KMS-11 (cell line): ENCODE measurements at regions not wholly inside any gene's neighbourhood (a gene's known extent, or its start where the extent isn't known, plus 50 kb on each side); places are given as distances from the start of the nearest gene placed in this dataset.

Experiments used
- H2AFZ ChIP-seq: fragments of 200-600 bp; sonication (generic); 2 replicates; pipeline ENCODE4 v1.6.1; 2016; ENCODE audit warnings: antibody characterized with exemption, mixed run types, low read depth
- H3K27ac ChIP-seq: fragments of 200-600 bp; sonication (generic); 2 replicates; pipeline ENCODE4 v1.6.1; 2016; ENCODE audit warnings: mild to moderate bottlenecking, mixed run types
- H3K27me3 ChIP-seq: fragments of 200-600 bp; sonication (generic); 2 replicates; pipeline ENCODE4 v1.6.1; 2017; ENCODE audit warnings: mild to moderate bottlenecking, low read depth, mixed run types, moderate library complexity; ENCODE audit not compliant: insufficient read depth
- H3K36me3 ChIP-seq: fragments of 200-600 bp; sonication (generic); 2 replicates; pipeline ENCODE4 v1.6.1; 2017; ENCODE audit warnings: mild to moderate bottlenecking, mixed run types; ENCODE audit not compliant: insufficient read depth
- H3K4me1 ChIP-seq: fragments of 200-600 bp; sonication (generic); 2 replicates; pipeline ENCODE4 v1.6.1; 2016; ENCODE audit warnings: mild to moderate bottlenecking, low read depth, mixed run types; ENCODE audit not compliant: poor library complexity, severe bottlenecking
- H3K4me2 ChIP-seq: fragments of 200-600 bp; sonication (generic); 2 replicates; pipeline ENCODE4 v1.7.0; 2016; ENCODE audit warnings: mild to moderate bottlenecking, mixed run types
- H3K4me3 ChIP-seq: fragments of 200-600 bp; sonication (generic); IDR thresholded peaks from 2 replicates; pipeline ENCODE4 v1.6.1; 2017; ENCODE audit warnings: low read depth, low read length, mixed read lengths; ENCODE audit not compliant: insufficient read depth
- H3K79me2 ChIP-seq: fragments of 200-600 bp; sonication (generic); 2 replicates; pipeline ENCODE4 v1.6.1; 2016; ENCODE audit warnings: low read depth, mixed run types; ENCODE audit not compliant: insufficient read depth
- H3K9ac ChIP-seq: fragments of 200-600 bp; sonication (generic); 2 replicates; pipeline ENCODE4 v1.6.1; 2016; ENCODE audit warnings: mild to moderate bottlenecking, mixed run types
- H4K20me1 ChIP-seq: fragments of 200-600 bp; sonication (generic); 2 replicates; pipeline ENCODE4 v1.6.1; 2016; ENCODE audit warnings: mild to moderate bottlenecking, mixed run types; ENCODE audit not compliant: insufficient read depth
- TF ChIP-seq, protein P1 (sequence below): fragments of 200-600 bp; sonication (generic); conservative IDR thresholded peaks from 2 replicates; pipeline ENCODE4 v1.6.1; 2017; ENCODE audit warnings: low read depth, mild to moderate bottlenecking, antibody characterized with exemption, low read length, moderate library complexity, mixed read lengths

DNA sequence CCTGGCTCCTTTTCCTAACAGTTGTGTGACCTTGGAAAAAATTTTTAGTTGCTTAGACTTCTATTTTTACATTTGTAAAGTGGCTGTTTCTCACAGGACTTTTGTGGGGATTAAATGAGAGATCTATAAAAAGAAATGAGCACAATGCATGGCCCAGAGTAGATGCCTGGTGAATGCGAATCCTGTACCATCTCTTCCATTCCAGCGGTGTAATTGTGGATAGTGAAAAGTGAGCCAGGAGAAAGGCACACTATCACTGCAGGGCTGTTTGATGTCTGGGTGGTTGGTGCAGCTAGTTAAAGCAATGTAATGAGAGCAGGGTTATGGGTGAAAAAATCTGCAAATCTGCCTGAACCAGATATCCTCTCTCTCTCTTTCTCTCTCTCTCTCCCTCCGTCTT lies 347.5 kb upstream of the CITED2 start:
- Histone ChIP-seq H3K4me1 (no peaks in the 10 kb centered on the region), H2AFZ (no peak overlapping the region), H4K20me1 (no peaks in the 10 kb centered on the region), H3K36me3 (no peaks in the 10 kb centered on the region), H3K27ac (no peak overlapping the region), H3K9ac (no peak overlapping the region), H3K27me3 (no peaks in the 10 kb centered on the region), H3K4me2 (no peak overlapping the region), H3K4me3 (no peak overlapping the region), H3K79me2 (no peaks in the 10 kb centered on the region)
- TF ChIP-seq, protein P1, sequence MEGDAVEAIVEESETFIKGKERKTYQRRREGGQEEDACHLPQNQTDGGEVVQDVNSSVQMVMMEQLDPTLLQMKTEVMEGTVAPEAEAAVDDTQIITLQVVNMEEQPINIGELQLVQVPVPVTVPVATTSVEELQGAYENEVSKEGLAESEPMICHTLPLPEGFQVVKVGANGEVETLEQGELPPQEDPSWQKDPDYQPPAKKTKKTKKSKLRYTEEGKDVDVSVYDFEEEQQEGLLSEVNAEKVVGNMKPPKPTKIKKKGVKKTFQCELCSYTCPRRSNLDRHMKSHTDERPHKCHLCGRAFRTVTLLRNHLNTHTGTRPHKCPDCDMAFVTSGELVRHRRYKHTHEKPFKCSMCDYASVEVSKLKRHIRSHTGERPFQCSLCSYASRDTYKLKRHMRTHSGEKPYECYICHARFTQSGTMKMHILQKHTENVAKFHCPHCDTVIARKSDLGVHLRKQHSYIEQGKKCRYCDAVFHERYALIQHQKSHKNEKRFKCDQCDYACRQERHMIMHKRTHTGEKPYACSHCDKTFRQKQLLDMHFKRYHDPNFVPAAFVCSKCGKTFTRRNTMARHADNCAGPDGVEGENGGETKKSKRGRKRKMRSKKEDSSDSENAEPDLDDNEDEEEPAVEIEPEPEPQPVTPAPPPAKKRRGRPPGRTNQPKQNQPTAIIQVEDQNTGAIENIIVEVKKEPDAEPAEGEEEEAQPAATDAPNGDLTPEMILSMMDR = no peak

GRCh38 chr6:139713900-139714506 lies 339.6 kb upstream of the CITED2 start:
- Histone ChIP-seq H3K79me2 (no peaks in the 10 kb centered on the region), H3K9ac (no peak overlapping the region), H3K4me1 (peaks cover 9% of the 10 kb centered on the region), H3K27ac (no peak overlapping the region), H3K4me3 (no peak overlapping the region), H3K4me2 (no peak overlapping the region), H2AFZ (no peak overlapping the region), H3K36me3 (no peaks in the 10 kb centered on the region), H3K27me3 (no peaks in the 10 kb centered on the region), H4K20me1 (no peaks in the 10 kb centered on the region)
- TF ChIP-seq, protein P1 = no peak

- Histone ChIP-seq H3K9ac (no peak overlapping the region), H3K27me3 (no peaks in the 10 kb centered on the region), H3K4me3 (no peak overlapping the region), H3K4me2 (no peak overlapping the region), H4K20me1 (no peaks in the 10 kb centered on the region), H3K27ac (no peak overlapping the region), H3K4me1 (peaks cover 9% of the 10 kb centered on the region), H3K79me2 (no peaks in the 10 kb centered on the region), H3K36me3 (no peaks in the 10 kb centered on the region), H2AFZ (no peak overlapping the region)
- TF ChIP-seq, protein P1 = no peak
Observed at GRCh38 chr6:139713424-139713823, 339.0 kb upstream of the CITED2 start.

DNA sequence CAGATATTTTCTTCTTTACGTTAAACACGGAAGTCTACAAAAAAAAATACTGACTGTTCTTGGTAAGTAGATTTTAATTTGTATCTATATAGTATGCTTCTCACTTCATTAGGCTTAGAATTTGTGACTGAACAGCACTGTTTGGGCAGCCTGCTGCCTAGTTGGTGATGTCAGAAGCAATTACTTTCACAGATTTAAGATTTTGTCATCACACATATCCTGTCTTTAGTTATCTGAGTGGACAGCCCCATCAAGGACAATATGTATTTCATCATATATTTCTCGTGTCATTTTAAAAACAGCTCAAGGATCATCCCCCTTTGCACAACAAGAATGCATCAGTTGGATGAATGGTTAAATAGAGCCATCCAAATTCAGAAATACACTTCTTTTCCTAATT lies 338.4 kb upstream of the CITED2 start:
- Histone ChIP-seq H3K4me1 (peaks cover 9% of the 10 kb centered on the region), H3K4me3 (no peak overlapping the region), H3K79me2 (no peaks in the 10 kb centered on the region), H3K36me3 (no peaks in the 10 kb centered on the region), H3K4me2 (no peak overlapping the region; the same call in 1 of the 2 replicates), H3K9ac (no peak overlapping the region), H2AFZ (no peak overlapping the region), H4K20me1 (no peaks in the 10 kb centered on the region), H3K27me3 (no peaks in the 10 kb centered on the region), H3K27ac (no peak overlapping the region)
- TF ChIP-seq, protein P1 = no peak
